Endothelial cell of umbilical vein (primary cell): ENCODE measurements at regions not wholly inside any gene's neighbourhood (a gene's known extent, or its start where the extent isn't known, plus 50 kb on each side); places are given as distances from the start of the nearest gene placed in this dataset.

Experiments used
- BruUV-seq: library from RNA; stranded (reverse); fragments of 400-500 nt; replicated peaks from 2 replicates; lab custom pipeline; 2021; lab: Mats Ljungman, UMichigan
- CTCF ChIA-PET: fragments of 300-600, 350-600 bp; sonication (Branson Sonifier 250); formaldehyde crosslinking; loops from one replicate; lab custom pipeline; 2021; ENCODE audit warnings: antibody characterized with exemption, inconsistent platforms; lab: Charles Lee
- POLR2A ChIA-PET: fragments of 300-600, 350-600 bp; sonication (Branson Sonifier 250); formaldehyde crosslinking; loops from one replicate; lab custom pipeline; 2021; ENCODE audit warnings: antibody characterized with exemption, inconsistent platforms; lab: Charles Lee
- DNase-seq: peaks from one replicate; pipeline ENCODE4 v3.0.0-alpha.2; 2011; ENCODE audit warnings: low read depth, low spot score
- FAIRE-seq: peaks from 2 replicates; lab custom pipeline; 2011; peaks lifted over from hg19 to GRCh38; lab: Jason Lieb, UNC
- H2AFZ ChIP-seq: 2 replicates; pipeline ENCODE4 v1.6.0; 2012; ENCODE audit warnings: low read depth, low read length, control low read depth, inconsistent platforms
- H3K27ac ChIP-seq: 2 replicates; pipeline ENCODE4 v1.5.1; 2011; ENCODE audit warnings: low read depth, mild to moderate bottlenecking, control low read depth, low read length, moderate library complexity; ENCODE audit not compliant: insufficient read depth
- H3K27me3 ChIP-seq, 2 experiments: 2 replicates each; pipeline versions ENCODE4 v1.6.0 to v1.6.1; 2011; ENCODE audit warnings: low read length in 2 of 2, mixed read lengths in 1 of 2; ENCODE audit not compliant: control insufficient read depth in 2 of 2, insufficient read depth in 2 of 2
- H3K36me3 ChIP-seq, 2 experiments: 2 replicates in 1 of 2; 3 replicates in 1 of 2; pipeline ENCODE4 v1.5.1; 2011; ENCODE audit warnings: low read length in 2 of 2, mild to moderate bottlenecking in 1 of 2, moderate library complexity in 1 of 2; ENCODE audit not compliant: control insufficient read depth in 2 of 2, insufficient read depth in 2 of 2; ENCODE audit errors: extremely low read depth in 1 of 2
- H3K4me1 ChIP-seq: 3 replicates; pipeline ENCODE4 v1.5.1; 2011; ENCODE audit warnings: mild to moderate bottlenecking, low read length; ENCODE audit not compliant: control insufficient read depth, insufficient read depth; ENCODE audit errors: extremely low read depth
- H3K4me2 ChIP-seq: 2 replicates; pipeline ENCODE4 v1.6.1; 2011; ENCODE audit warnings: low read length, control low read depth, mixed read lengths; ENCODE audit not compliant: insufficient read depth
- H3K4me3 ChIP-seq, 3 experiments: fragments of 200-600 bp in 1 of 3; sonication (generic), shearing (Covaris generic) in 1 of 3; replicated peaks in 1 of 3; 2 replicates each; pipeline ENCODE4 v1.5.1; 2011 to 2016; ENCODE audit warnings: control low read depth in 3 of 3, low read length in 3 of 3, mild to moderate bottlenecking in 2 of 3, inconsistent platforms in 1 of 3, low read depth in 1 of 3, moderate library complexity in 1 of 3; ENCODE audit not compliant: insufficient read depth in 1 of 3
- H3K79me2 ChIP-seq: 2 replicates; pipeline ENCODE4 v1.6.0; 2012; ENCODE audit warnings: low read length, inconsistent platforms; ENCODE audit not compliant: control insufficient read depth, insufficient read depth
- H3K9ac ChIP-seq: replicated peaks from 2 replicates; pipeline ENCODE3; 2011; ENCODE audit warnings: low read length, control low read depth; ENCODE audit not compliant: insufficient read depth; ENCODE audit errors: extremely low read depth
- H3K9me1 ChIP-seq: replicated peaks from 3 replicates; pipeline ENCODE4 v1.6.0; 2011; ENCODE audit warnings: mild to moderate bottlenecking, low read length; ENCODE audit not compliant: control insufficient read depth, insufficient read depth; ENCODE audit errors: extremely low read depth
- H3K9me3 ChIP-seq: replicated peaks from 2 replicates; pipeline ENCODE4 v1.5.1; 2012; ENCODE audit warnings: low read length, inconsistent platforms; ENCODE audit not compliant: control insufficient read depth, insufficient read depth
- H4K20me1 ChIP-seq: replicated peaks from 2 replicates; pipeline ENCODE3; 2011; ENCODE audit warnings: mild to moderate bottlenecking, low read length; ENCODE audit not compliant: control insufficient read depth, insufficient read depth; ENCODE audit errors: extremely low read depth
- CTCF ChIP-seq, 2 donors: IDR thresholded peaks; 1 replicate in 1 of 2; 2 replicates in 1 of 2; pipeline ENCODE4 v1.5.1; 2011; ENCODE audit warnings: low read length in 2 of 2, mild to moderate bottlenecking in 2 of 2, moderate library complexity in 2 of 2, control low read depth in 1 of 2, inconsistent platforms in 1 of 2, low read depth in 1 of 2; ENCODE audit not compliant: insufficient read depth in 1 of 2; ENCODE audit errors: extremely low read depth in 1 of 2
- EZH2 ChIP-seq: IDR thresholded peaks from 2 replicates; pipeline ENCODE4 v1.6.1; 2012; ENCODE audit warnings: borderline replicate concordance, low read depth, mild to moderate bottlenecking, moderate library complexity, low read length, inconsistent platforms; ENCODE audit not compliant: severe bottlenecking
- FOS ChIP-seq: IDR thresholded peaks from 2 replicates; pipeline ENCODE4 v1.6.1; 2011; ENCODE audit warnings: mild to moderate bottlenecking, low read length, moderate library complexity, borderline replicate concordance; ENCODE audit not compliant: insufficient read depth
- GATA2 ChIP-seq: IDR thresholded peaks from 2 replicates; pipeline ENCODE4 v1.7.0; 2011; ENCODE audit warnings: low read depth, mild to moderate bottlenecking, moderate library complexity, mixed read lengths, low read length; ENCODE audit not compliant: insufficient read length, insufficient read depth
- JUN ChIP-seq: IDR thresholded peaks from 2 replicates; pipeline ENCODE4 v1.6.1; 2011; ENCODE audit warnings: borderline replicate concordance, low read depth; ENCODE audit not compliant: insufficient read length, insufficient read depth
- MAX ChIP-seq: IDR thresholded peaks from 2 replicates; pipeline ENCODE4 v1.6.1; 2011; ENCODE audit not compliant: insufficient read depth, insufficient read length
- MYC ChIP-seq: IDR thresholded peaks from one replicate; pipeline ENCODE4 v1.6.1; 2011; ENCODE audit warnings: mild to moderate bottlenecking, low read depth, low read length
- POLR2A ChIP-seq: IDR thresholded peaks from 2 replicates; pipeline ENCODE4 v1.6.1; 2012; ENCODE audit warnings: low read depth, mild to moderate bottlenecking, control low read depth, low read length
- POLR2AphosphoS5 ChIP-seq: IDR thresholded peaks from 2 replicates; pipeline ENCODE4 v1.6.1; 2012; ENCODE audit warnings: low read depth, mild to moderate bottlenecking, control low read depth, low read length, moderate library complexity; ENCODE audit not compliant: insufficient read depth
- dilution Hi-C: fragments of 300-500 bp; cut with MboI; formaldehyde crosslinking; loops from one replicate; pipeline ENCODE4 v1.15.0; 2019; ENCODE audit warnings: low sequenced_read_pairs; ENCODE audit not compliant: extremely low pct_ligation_motif_present
- intact Hi-C: fragments of 100-400 bp; cut with micrococcal nuclease; formaldehyde crosslinking; loops from one replicate; pipeline ENCODE4 v1.10.0; 2022

GRCh38 chr11:38835966-38836365 lies 2237.9 kb upstream of the RAG2 start:
- ChIA-PET POLR2A (no interaction called here), CTCF (no interaction called here)

More at GRCh38 chr11:38835966-38836365, 2237.9 kb upstream of the RAG2 start:
- no peaks in the 10 kb centered on the region for H3K9me3 ChIP-seq
- no peak overlapping the region for H3K9ac ChIP-seq
- no peaks in the 10 kb centered on the region for H3K36me3 ChIP-seq
- no peaks in the 10 kb centered on the region for H4K20me1 ChIP-seq
- no peaks in the 10 kb centered on the region for H3K4me1 ChIP-seq
- no peaks in the 10 kb centered on the region for H3K9me1 ChIP-seq
- BruUV-seq = no TSS peak
- H3K27ac ChIP-seq = no peak overlapping the region
- no peak overlapping the region for H3K4me3 ChIP-seq
- intact Hi-C loops (no loop called here), dilution Hi-C loops (no loop called here)
- no peaks in the 10 kb centered on the region for H3K79me2 ChIP-seq
- no peak overlapping the region for H3K4me2 ChIP-seq
- H2AFZ ChIP-seq = no peak overlapping the region
- DNase-seq (no peak), FAIRE-seq (no peak)
- TF ChIP-seq POLR2A (no peak), MYC (no peak), FOS (no peak), CTCF (IDR thresholded peaks at IDR 0.05; ENCODE audit: extremely low read depth in 1 of 2, insufficient read depth in 1 of 2, low read depth in 1 of 2, low read length in 2 of 2) (no peak), MAX (no peak), EZH2 (no peak), GATA2 (no peak), POLR2AphosphoS5 (no peak), JUN (no peak)
- no peaks in the 10 kb centered on the region for H3K27me3 ChIP-seq
